Smooth muscle cell (in vitro differentiated cells): ENCODE measurements at regions not wholly inside any gene's neighbourhood (a gene's known extent, or its start where the extent isn't known, plus 50 kb on each side); places are given as distances from the start of the nearest gene placed in this dataset.

Experiments
- DNase-seq: peaks from one replicate; lab custom pipeline; 2025; ENCODE audit not compliant: unreplicated experiment; lab: John Stamatoyannopoulos, UW
- H2AFZ ChIP-seq: fragments of 200-600 bp; sonication (generic); 2 replicates; pipeline ENCODE4 v1.6.0; 2016; ENCODE audit warnings: antibody characterized with exemption, low read depth, mild to moderate bottlenecking
- H3F3A ChIP-seq: fragments of 200-600 bp; sonication (generic); 2 replicates; pipeline ENCODE4 v1.6.0; 2017; ENCODE audit warnings: antibody characterized with exemption, low read depth
- H3K27ac ChIP-seq: fragments of 200-600 bp; sonication (generic); 2 replicates; pipeline ENCODE4 v1.5.1; 2016; ENCODE audit warnings: low read depth, mild to moderate bottlenecking
- H3K27me3 ChIP-seq: fragments of 200-600 bp; sonication (generic); 2 replicates; pipeline ENCODE4 v1.6.1; 2016; ENCODE audit warnings: low read depth, mild to moderate bottlenecking
- H3K36me3 ChIP-seq: fragments of 200-600 bp; sonication (generic); 2 replicates; pipeline ENCODE4 v1.5.1; 2016; ENCODE audit warnings: low read depth
- H3K4me1 ChIP-seq: fragments of 200-600 bp; sonication (generic); 2 replicates; pipeline ENCODE4 v1.5.1; 2016; ENCODE audit warnings: low read depth
- H3K4me2 ChIP-seq: fragments of 200-600 bp; sonication (generic); 2 replicates; pipeline ENCODE4 v1.6.0; 2016; ENCODE audit warnings: mild to moderate bottlenecking
- H3K4me3 ChIP-seq: fragments of 200-600 bp; sonication (generic); 2 replicates; pipeline ENCODE4 v1.5.1; 2016; ENCODE audit warnings: mild to moderate bottlenecking
- H3K79me2 ChIP-seq: fragments of 200-600 bp; sonication (generic); 2 replicates; pipeline ENCODE4 v1.6.0; 2016; ENCODE audit warnings: low read depth, mild to moderate bottlenecking
- H3K9ac ChIP-seq: fragments of 200-600 bp; sonication (generic); 2 replicates; pipeline ENCODE4 v1.6.0; 2016; ENCODE audit warnings: low read depth
- H3K9me3 ChIP-seq: fragments of 200-600 bp; sonication (generic); replicated peaks from 2 replicates; pipeline ENCODE4 v1.5.1; 2016; ENCODE audit warnings: low read depth
- H4K20me1 ChIP-seq: fragments of 200-600 bp; sonication (generic); 2 replicates; pipeline ENCODE4 v1.6.0; 2016; ENCODE audit warnings: low read depth
- CTCF ChIP-seq: fragments of 200-600 bp; sonication (generic); IDR thresholded peaks from 2 replicates; pipeline ENCODE4 v1.5.1; 2017; ENCODE audit warnings: borderline replicate concordance, mild to moderate bottlenecking, antibody characterized with exemption; ENCODE audit not compliant: insufficient read depth, poor library complexity, severe bottlenecking
- WGBS: methylation state at CpG from one replicate; pipeline ENCODE4 v1.1.7; 2016; ENCODE audit warnings: low lambda C conversion rate; 5-methylcytosine and 5-hydroxymethylcytosine counted together

GRCh38 chr11:122353561-122353960 is 237.5 kb upstream of the BLID start:
- Histone ChIP-seq H3K9me3 (no peaks in the 10 kb centered on the region), H4K20me1 (no peaks in the 10 kb centered on the region), H3K27ac (no peak overlapping the region), H3K27me3 (no peaks in the 10 kb centered on the region), H2AFZ (no peak overlapping the region), H3K4me1 (no peaks in the 10 kb centered on the region), H3K79me2 (no peaks in the 10 kb centered on the region), H3K36me3 (no peaks in the 10 kb centered on the region), H3K4me3 (no peak overlapping the region), H3K4me2 (no peak overlapping the region), H3F3A (peaks cover 4% of the 10 kb centered on the region), H3K9ac (no peak overlapping the region)
- TF ChIP-seq CTCF: no peak
- DNase-seq: no peak
- 94% methylated on average over 4 of the region's 4 CpGs for WGBS

- no peaks in the 10 kb centered on the region for H4K20me1 ChIP-seq
- no peak for DNase-seq
- H2AFZ ChIP-seq: peak overlapping the region; percentile 69
- H3K9me3 ChIP-seq: no peaks in the 10 kb centered on the region
- H3K4me3 ChIP-seq: no peak overlapping the region
- no peak overlapping the region for H3K4me2 ChIP-seq
- no peaks in the 10 kb centered on the region for H3K4me1 ChIP-seq
- H3K27ac ChIP-seq: no peak overlapping the region
- no peak for TF ChIP-seq CTCF
- no peaks in the 10 kb centered on the region for H3K79me2 ChIP-seq
- H3K27me3 ChIP-seq: no peaks in the 10 kb centered on the region
- H3K9ac ChIP-seq: no peak overlapping the region
- no peaks in the 10 kb centered on the region for H3K36me3 ChIP-seq
- 52% methylated on average over 9 of the region's 9 CpGs for WGBS
- peaks cover 4% of the 10 kb centered on the region for H3F3A ChIP-seq
These were observed 232.8 kb upstream of the BLID start for GRCh38 chr11:122348659-122349409.

- Histone ChIP-seq H4K20me1 (no peaks in the 10 kb centered on the region), H3K9ac (no peak overlapping the region), H3K4me2 (no peak overlapping the region), H3F3A (peaks cover 4% of the 10 kb centered on the region), H2AFZ (no peak overlapping the region), H3K36me3 (no peaks in the 10 kb centered on the region), H3K4me3 (no peak overlapping the region), H3K9me3 (no peaks in the 10 kb centered on the region), H3K79me2 (no peaks in the 10 kb centered on the region), H3K4me1 (no peaks in the 10 kb centered on the region), H3K27ac (no peak overlapping the region), H3K27me3 (no peaks in the 10 kb centered on the region)
- 92% methylated on average over 2 of the region's 2 CpGs for whole genome bisulfite sequencing
- no peak for DNase-seq
- TF ChIP-seq CTCF: no peak
These were observed 230.0 kb upstream of the BLID start for GRCh38 chr11:122346006-122346405.

- H3K36me3 ChIP-seq: no peaks in the 10 kb centered on the region
- H3K4me2 ChIP-seq: no peak overlapping the region
- H2AFZ ChIP-seq: no peak overlapping the region
- peaks cover 4% of the 10 kb centered on the region for H3F3A ChIP-seq
- no peaks in the 10 kb centered on the region for H3K79me2 ChIP-seq
- no peak overlapping the region for H3K9ac ChIP-seq
- no peak overlapping the region for H3K27ac ChIP-seq
- no peaks in the 10 kb centered on the region for H3K27me3 ChIP-seq
- 97% methylated on average over 7 of the region's 7 CpGs for WGBS
- no peak for DNase-seq
- TF ChIP-seq CTCF: no peak
- H3K4me3 ChIP-seq: no peak overlapping the region
- H3K4me1 ChIP-seq: no peaks in the 10 kb centered on the region
- no peaks in the 10 kb centered on the region for H3K9me3 ChIP-seq
- no peaks in the 10 kb centered on the region for H4K20me1 ChIP-seq
These were observed 229.6 kb upstream of the BLID start for GRCh38 chr11:122345586-122345985.
